Small intestine (tissue), 7 donors: ENCODE measurements at regions not wholly inside any gene's neighbourhood (a gene's known extent, or its start where the extent isn't known, plus 50 kb on each side); places are given as distances from the start of the nearest gene placed in this dataset.
A peak's percentile ranks its signal among the peaks of the same experiment; 100 is the strongest.

Source experiments
- DNase-seq, 2 donors: peaks; one replicate each; pipeline versions ENCODE4 v3.0.0 to v3.0.0-alpha.2; 2013
- FAIRE-seq: peaks from 2 replicates; lab custom pipeline; 2012; peaks lifted over from hg19 to GRCh38; lab: Jason Lieb, UNC
- H3K27ac ChIP-seq, 3 donors: one replicate each; pipeline ENCODE4 v1.5.1; 2013; ENCODE audit warnings: low read length in 2 of 3, mild to moderate bottlenecking in 2 of 3, control low read depth in 1 of 3, inconsistent platforms in 1 of 3, low read depth in 1 of 3, moderate library complexity in 1 of 3
- H3K27me3 ChIP-seq, 3 donors: one replicate each; pipeline ENCODE4 v1.6.1; 2013; ENCODE audit warnings: low read length in 3 of 3, inconsistent platforms in 1 of 3; ENCODE audit not compliant: control insufficient read depth in 3 of 3, insufficient read depth in 3 of 3
- H3K36me3 ChIP-seq, 3 donors: one replicate each; pipeline ENCODE4 v1.6.1; 2013; ENCODE audit warnings: low read length in 3 of 3, inconsistent platforms in 1 of 3, low read depth in 1 of 3, mild to moderate bottlenecking in 1 of 3, moderate library complexity in 1 of 3; ENCODE audit not compliant: control insufficient read depth in 3 of 3, insufficient read depth in 2 of 3
- H3K4me1 ChIP-seq, 3 donors: one replicate each; pipeline ENCODE4 v1.6.1; 2013; ENCODE audit warnings: low read length in 2 of 3, inconsistent platforms in 1 of 3, low read depth in 1 of 3, mild to moderate bottlenecking in 1 of 3, moderate library complexity in 1 of 3; ENCODE audit not compliant: control insufficient read depth in 3 of 3, insufficient read depth in 2 of 3
- H3K4me3 ChIP-seq, 3 donors: one replicate each; pipeline ENCODE4 v1.5.1; 2013; ENCODE audit warnings: low read length in 3 of 3, control low read depth in 1 of 3, inconsistent platforms in 1 of 3, low read depth in 1 of 3, mild to moderate bottlenecking in 1 of 3, moderate library complexity in 1 of 3
- H3K9me3 ChIP-seq, 2 donors: one replicate each; pipeline ENCODE4 v1.6.1; 2013; ENCODE audit warnings: low read depth in 1 of 2, low read length in 1 of 2; ENCODE audit not compliant: control insufficient read depth in 2 of 2, insufficient read depth in 1 of 2
- WGBS, 3 donors: extraction: QIAGEN DNeasy Blood & Tissue Kit; methylation state at CpG; one replicate each; pipeline ENCODE4 v1.1.7; 2013; 5-methylcytosine and 5-hydroxymethylcytosine counted together
- donor health status: healthy with polysubstance abuse.
- donor health status: control.
- donor health status: control.
- donor health status: Bipolar disorder and iron deficiency.
- donor health status: healthy.

GRCh38 chr1:82195245-82195644 is 394.5 kb downstream of the ADGRL2 start:
- H3K27ac ChIP-seq, result no peak overlapping the region
- DNase-seq (no peak), FAIRE-seq (no peak)
- WGBS, 3 donors, result 83 to 94% (median 90%) methylated on average over 3 of the region's 3 CpGs
- H3K4me1 ChIP-seq, result no peaks in the 10 kb centered on the region
- H3K27me3 ChIP-seq, result no peaks in the 10 kb centered on the region
- no peaks in the 10 kb centered on the region for H3K9me3 ChIP-seq
- H3K36me3 ChIP-seq, result no peaks in the 10 kb centered on the region
- H3K4me3 ChIP-seq, result no peak overlapping the region

- H3K27me3 ChIP-seq, result no peaks in the 10 kb centered on the region
- FAIRE-seq (no peak), DNase-seq (no peak)
- H3K4me1 ChIP-seq, result no peaks in the 10 kb centered on the region
- 66 to 82% (median 79%) methylated on average over 3 of the region's 3 CpGs for WGBS, 3 donors
- no peak overlapping the region for H3K4me3 ChIP-seq
- no peaks in the 10 kb centered on the region for H3K36me3 ChIP-seq
- H3K9me3 ChIP-seq, result no peaks in the 10 kb centered on the region
- H3K27ac ChIP-seq, result no peak overlapping the region
Observed at GRCh38 chr1:82185084-82185483, 384.4 kb downstream of the ADGRL2 start.

- 47 to 90% (median 86%) methylated on average over 1 of the region's 1 CpG for WGBS, 3 donors
- Histone ChIP-seq H3K4me1 (no peaks in the 10 kb centered on the region), H3K27ac (no peak overlapping the region), H3K9me3 (no peaks in the 10 kb centered on the region), H3K27me3 (no peaks in the 10 kb centered on the region), H3K36me3 (no peaks in the 10 kb centered on the region), H3K4me3 (no peak overlapping the region)
- FAIRE-seq (no peak), DNase-seq (no peak)
Observed at GRCh38 chr1:82181846-82182245, 381.1 kb downstream of the ADGRL2 start.

- H3K36me3 ChIP-seq, result no peaks in the 10 kb centered on the region
- no peaks in the 10 kb centered on the region for H3K4me1 ChIP-seq
- no peak overlapping the region for H3K4me3 ChIP-seq
Observed at GRCh38 chr1:82179131-82179530, 378.4 kb downstream of the ADGRL2 start.

GRCh38 chr1:82177192-82177591 is 376.5 kb downstream of the ADGRL2 start:
- H3K9me3 ChIP-seq, result no peaks in the 10 kb centered on the region
- 50 to 61% (median 52%) methylated on average over 1 of the region's 1 CpG for WGBS, 3 donors
- H3K36me3 ChIP-seq, result no peaks in the 10 kb centered on the region
- no peak overlapping the region for H3K27ac ChIP-seq
- no peak overlapping the region for H3K4me3 ChIP-seq
- H3K4me1 ChIP-seq, result no peaks in the 10 kb centered on the region
- DNase-seq, result peak in 1 of 2 donors; percentile 18
- FAIRE-seq, result no peak
- H3K27me3 ChIP-seq, result no peaks in the 10 kb centered on the region

More at GRCh38 chr1:82179131-82179530, 378.4 kb downstream of the ADGRL2 start:
- H3K27me3 ChIP-seq, result no peaks in the 10 kb centered on the region
- H3K9me3 ChIP-seq, result no peaks in the 10 kb centered on the region
- FAIRE-seq (no peak), DNase-seq (peak in 1 of 2 donors; percentile 55)
- no peak overlapping the region for H3K27ac ChIP-seq

GRCh38 chr1:82171955-82172354 is 371.2 kb downstream of the ADGRL2 start:
- DNase-seq (no peak), FAIRE-seq (no peak)
- Histone ChIP-seq H3K27me3 (no peaks in the 10 kb centered on the region), H3K9me3 (no peaks in the 10 kb centered on the region), H3K4me3 (no peak overlapping the region), H3K36me3 (no peaks in the 10 kb centered on the region), H3K4me1 (no peaks in the 10 kb centered on the region), H3K27ac (no peak overlapping the region)
- WGBS, 3 donors, result 71 to 98% (median 92%) methylated on average over 2 of the region's 2 CpGs

- Histone ChIP-seq H3K36me3 (no peaks in the 10 kb centered on the region), H3K27me3 (no peaks in the 10 kb centered on the region), H3K27ac (no peak overlapping the region), H3K9me3 (no peaks in the 10 kb centered on the region), H3K4me1 (no peaks in the 10 kb centered on the region), H3K4me3 (no peak overlapping the region)
- DNase-seq, result no peak
- WGBS, 3 donors, result 75 to 84% (median 81%) methylated on average over 3 of the region's 3 CpGs
- FAIRE-seq, result no peak
Observed at GRCh38 chr1:82168482-82168881, 367.7 kb downstream of the ADGRL2 start.

- WGBS, 3 donors, result 82 to 89% (median 86%) methylated on average over 3 of the region's 3 CpGs
- H3K4me1 ChIP-seq, result no peaks in the 10 kb centered on the region
Observed at GRCh38 chr1:82165304-82165703, 364.6 kb downstream of the ADGRL2 start.

More at GRCh38 chr1:82165304-82165703, 364.6 kb downstream of the ADGRL2 start:
- no peaks in the 10 kb centered on the region for H3K9me3 ChIP-seq
- H3K27ac ChIP-seq, result no peak overlapping the region
- H3K27me3 ChIP-seq, result no peaks in the 10 kb centered on the region
- H3K36me3 ChIP-seq, result no peaks in the 10 kb centered on the region
- FAIRE-seq (no peak), DNase-seq (no peak)
- H3K4me3 ChIP-seq, result no peak overlapping the region
